ENCODE measurements at regions not wholly inside any gene's neighbourhood (a gene's known extent, or its start where the extent isn't known, plus 50 kb on each side); places are given as distances from the start of the nearest gene placed in this dataset.
A peak's percentile ranks its signal among the peaks of the same experiment; 100 is the strongest.

DNA sequence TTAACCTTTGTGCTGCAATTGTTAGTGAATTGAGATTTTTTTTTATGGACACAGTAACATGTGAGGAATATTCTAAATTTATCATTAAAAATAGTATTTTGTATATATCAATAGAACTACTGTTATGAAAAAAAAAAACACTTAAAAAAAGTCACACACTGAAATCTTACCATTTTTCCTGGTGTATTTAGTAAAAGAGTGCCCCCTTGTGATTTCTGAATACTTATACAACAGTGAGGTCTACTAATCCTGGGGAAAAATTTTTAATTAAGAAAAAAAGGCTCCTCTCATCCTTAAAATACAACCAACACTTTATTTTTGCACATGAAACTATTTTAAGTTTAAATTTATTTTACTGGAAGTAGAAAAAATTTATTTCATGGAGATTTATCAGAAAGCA lies 56.4 kb upstream of the SPOCK3 start:
- DNase-seq (ENCODE audit: low read depth in 3 of 3, low spot score in 2 of 3) = no peak

DNA sequence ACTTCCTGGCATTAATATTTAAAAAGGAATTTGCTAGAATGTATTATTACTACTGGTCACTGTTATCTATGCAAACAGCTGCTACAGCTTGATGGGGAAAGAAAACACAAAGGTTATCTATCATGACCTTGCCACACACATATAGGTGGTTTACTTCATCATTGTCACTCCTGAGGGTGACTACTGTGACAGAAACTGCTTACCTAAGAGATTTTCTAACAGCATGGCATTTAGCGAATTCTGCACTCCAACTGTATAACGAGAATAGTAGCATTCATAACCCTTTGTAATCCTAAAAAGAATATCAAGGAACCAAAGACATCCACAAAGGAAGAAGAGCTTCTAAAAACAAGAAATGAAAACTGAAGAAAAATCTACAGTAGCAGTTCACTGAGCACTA lies 74.6 kb upstream of the SPOCK3 start:
- no peak for DNase-seq (ENCODE audit: low read depth in 3 of 3, low spot score in 2 of 3)

DNA sequence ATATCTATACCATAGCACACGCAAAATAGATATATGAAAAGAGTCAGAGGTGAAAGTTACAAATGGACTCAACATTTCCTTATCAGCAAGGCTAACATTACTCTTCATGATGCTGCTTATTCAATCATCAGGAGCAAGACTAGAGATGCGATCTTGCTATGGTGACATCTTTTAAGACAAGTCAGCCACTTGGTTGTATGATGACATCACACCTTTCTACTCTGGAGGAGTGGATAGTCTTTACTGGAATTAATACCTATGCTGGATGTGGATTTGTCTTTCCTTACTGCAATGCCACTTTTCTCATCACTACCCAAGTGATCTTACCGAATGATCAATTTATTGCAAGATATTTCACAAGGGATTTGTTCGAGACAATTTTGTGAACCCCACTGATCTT lies 87.0 kb upstream of the SPOCK3 start:
- no peak for DNase-seq (ENCODE audit: low read depth in 3 of 3, low spot score in 2 of 3)

DNA sequence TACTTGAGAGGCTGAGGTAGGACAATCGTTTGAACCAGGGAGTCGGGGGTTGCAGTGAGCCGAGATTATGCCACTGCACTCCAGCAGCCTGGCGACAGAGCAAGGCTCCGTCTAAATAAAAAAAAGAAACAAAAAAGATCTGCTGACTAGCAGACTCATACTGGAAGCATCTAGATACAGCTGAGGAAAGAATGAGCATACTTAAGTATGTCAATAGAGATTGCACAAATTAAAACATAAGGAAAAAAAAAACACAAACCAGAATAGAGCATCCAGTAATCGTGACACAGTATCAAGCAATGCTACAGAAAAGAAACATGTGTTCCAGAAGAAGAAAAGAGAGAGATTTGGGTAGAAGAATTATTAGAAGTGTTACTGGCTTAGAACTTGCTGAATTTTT lies 105.5 kb upstream of the SPOCK3 start:
- DNase-seq (ENCODE audit: low read depth in 3 of 3, low spot score in 2 of 3) = no peak

DNA sequence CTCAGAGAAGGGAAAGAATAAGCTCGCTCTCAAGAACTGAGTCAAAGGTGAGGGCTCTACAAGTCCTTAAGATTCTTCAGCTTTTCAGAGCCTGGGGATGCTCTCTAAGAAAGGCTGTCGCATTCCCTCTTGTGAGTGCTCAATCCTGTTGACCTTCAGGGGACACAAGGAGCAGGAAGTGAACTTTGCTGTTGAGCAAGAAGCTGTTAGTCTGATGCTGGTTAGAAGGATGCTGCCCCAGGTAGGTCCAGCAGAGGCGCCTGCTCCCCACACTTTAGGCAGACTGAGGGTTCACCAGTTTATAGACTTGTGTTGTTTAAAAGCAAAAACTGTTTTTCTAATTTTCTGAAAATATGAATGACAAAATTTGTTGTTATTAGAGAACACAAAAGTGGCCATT lies 125.4 kb upstream of the SPOCK3 start:
- DNase-seq (ENCODE audit: low read depth in 3 of 3, low spot score in 2 of 3) = no peak

DNA sequence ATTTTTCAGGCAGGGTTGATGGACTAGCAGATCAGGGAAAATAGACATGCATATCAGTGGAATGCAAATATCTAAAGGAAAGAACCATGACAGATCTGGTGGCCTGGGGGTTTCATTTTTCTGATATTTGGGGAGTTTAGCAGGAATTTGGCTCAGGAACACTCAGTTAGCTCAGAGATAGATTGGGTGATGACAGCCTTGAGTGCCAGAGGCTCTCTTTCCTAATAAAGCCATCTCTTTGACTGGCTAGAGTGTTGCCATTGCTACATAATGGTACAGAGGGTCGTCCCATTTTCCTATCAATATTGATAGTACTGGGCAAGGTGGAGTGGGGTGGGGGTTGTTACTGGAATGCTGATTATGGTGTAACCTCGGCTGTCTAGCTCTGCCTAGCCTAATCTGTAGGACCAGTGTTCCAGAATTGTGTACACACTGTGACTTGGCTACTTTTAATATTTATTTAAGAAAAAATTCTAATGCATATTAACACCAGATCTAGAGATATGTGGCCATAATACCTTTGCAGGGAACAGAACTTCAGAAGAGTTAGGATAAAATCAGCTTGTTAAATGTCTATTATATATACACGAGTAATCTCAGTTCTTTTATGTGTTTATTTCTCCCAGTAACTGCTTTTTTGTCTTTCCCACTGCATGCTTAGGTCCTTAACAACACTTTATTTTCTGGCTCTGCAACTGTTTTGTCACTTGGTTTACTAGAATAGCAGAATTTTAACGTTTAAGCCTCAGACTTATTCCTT lies 145.0 kb upstream of the SPOCK3 start:
- DNase-seq (ENCODE audit: low read depth in 3 of 3, low spot score in 2 of 3) = no peak

DNA sequence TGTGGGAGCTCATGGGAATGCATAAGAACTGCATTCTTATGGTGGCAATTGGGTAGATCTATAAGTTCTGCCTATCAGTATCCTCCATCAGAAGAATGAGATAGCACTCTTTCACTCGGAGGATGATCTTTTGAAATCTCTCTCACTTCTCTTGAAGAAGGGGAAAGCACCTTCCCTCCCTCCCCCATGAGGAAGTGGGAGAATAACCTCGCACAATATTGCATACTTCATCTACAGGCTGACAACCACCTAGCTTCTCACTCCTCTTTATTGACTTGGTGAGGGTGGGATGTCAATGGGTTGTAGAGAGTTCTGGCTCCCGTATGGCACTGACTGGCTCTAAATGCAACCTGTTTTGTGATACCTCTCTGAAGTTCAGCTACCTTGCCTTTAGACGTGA lies 146.7 kb upstream of the SPOCK3 start:
- DNase-seq (ENCODE audit: low read depth in 3 of 3, low spot score in 2 of 3) = no peak

DNA sequence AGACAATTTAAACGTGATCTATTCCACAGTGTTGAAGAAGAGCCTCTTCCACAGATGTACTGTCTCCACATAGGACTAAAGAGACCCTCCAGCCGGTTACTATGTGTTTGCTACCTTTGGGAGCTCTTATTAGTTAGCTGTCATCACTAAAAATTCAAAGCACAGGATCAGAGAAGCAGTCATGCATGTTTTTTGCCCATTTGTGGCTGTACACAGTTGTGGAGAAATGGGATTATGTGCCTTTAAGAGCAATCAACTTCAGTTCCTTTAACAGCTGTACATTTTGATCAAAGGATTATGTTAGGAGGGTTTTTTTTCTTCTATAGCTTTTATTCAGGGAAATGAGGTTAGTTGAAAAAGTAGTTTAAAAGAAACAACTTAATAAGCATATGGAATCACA lies 149.0 kb upstream of the SPOCK3 start:
- no peak for DNase-seq (ENCODE audit: low read depth in 3 of 3, low spot score in 2 of 3)

DNA sequence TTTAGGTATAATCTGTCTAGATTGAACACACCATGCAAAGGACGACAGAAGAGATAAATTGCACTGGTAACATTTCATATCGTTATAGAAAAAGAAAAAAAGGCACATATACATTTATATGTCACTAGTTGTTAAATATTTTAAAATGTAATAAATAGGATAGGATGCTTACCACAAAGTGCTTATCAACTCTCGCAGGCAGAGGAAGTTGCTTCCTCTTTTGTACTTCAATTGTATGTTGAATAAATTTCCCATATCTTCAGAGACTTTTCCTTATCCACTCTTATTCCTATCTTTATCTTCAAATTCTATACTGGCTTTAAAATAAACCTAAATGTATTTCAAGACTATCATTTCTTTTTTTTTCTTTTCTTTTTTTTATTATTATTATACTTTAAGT lies 163.3 kb upstream of the SPOCK3 start:
- DNase-seq (ENCODE audit: low read depth in 3 of 3, low spot score in 2 of 3) = no peak

DNA sequence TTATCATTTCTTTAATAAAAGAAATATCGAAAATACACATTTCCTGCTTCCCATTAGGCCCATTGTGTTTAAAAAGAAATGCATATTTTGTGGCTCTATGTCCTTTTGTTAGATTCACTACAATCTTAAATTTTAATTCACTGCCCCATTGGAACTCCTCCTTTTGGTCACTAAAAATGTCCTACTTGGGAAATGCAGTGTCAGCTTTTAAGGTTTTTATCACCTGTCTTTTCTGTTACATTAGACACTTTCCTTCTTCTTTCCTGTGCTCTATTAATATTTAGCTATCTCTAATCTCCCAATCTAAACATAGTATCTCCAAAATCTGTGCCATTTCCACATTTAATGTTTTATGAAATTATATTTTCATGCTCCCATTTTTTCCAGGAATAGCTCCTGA lies 164.9 kb upstream of the SPOCK3 start:
- no peak for DNase-seq (ENCODE audit: low read depth in 3 of 3, low spot score in 2 of 3)

DNA sequence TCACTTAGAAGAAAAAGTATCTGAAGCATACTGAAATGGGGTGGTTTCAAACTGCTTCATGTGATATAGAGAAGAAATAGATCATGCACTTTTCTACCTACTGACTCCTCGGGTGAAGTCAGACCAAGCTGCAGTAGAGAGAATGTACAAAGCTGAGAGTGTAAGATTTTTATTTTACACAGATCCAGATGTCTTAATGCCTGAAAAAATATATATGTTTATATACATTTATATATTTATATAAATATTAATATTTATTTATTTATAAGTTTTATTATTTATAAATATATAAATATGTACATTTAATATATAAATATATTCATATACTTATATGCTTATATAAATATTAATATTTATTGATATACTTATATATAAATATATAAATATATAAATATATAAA lies 171.9 kb upstream of the SPOCK3 start:
- no peak for DNase-seq (ENCODE audit: low read depth in 3 of 3, low spot score in 2 of 3)

DNA sequence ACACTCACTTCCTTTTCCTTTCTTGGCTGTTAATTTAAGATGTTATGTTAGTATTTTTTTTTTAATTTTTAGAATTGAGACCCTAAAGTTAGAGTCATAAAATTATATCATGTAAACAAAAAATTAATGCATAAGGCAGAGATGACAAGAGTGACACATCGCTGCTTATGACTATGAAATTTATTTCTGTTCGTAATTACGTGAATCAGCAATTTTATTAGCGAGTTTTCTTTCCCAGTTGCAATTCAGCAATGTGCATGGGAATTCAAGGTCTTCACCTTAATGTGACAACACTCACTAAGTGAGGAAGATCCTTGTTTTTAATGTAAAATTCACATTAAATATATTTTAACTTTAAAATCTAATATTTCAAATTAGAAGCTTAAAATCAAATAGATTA lies 181.2 kb upstream of the SPOCK3 start:
- DNase-seq (ENCODE audit: low read depth in 3 of 3, low spot score in 2 of 3) = no peak

DNA sequence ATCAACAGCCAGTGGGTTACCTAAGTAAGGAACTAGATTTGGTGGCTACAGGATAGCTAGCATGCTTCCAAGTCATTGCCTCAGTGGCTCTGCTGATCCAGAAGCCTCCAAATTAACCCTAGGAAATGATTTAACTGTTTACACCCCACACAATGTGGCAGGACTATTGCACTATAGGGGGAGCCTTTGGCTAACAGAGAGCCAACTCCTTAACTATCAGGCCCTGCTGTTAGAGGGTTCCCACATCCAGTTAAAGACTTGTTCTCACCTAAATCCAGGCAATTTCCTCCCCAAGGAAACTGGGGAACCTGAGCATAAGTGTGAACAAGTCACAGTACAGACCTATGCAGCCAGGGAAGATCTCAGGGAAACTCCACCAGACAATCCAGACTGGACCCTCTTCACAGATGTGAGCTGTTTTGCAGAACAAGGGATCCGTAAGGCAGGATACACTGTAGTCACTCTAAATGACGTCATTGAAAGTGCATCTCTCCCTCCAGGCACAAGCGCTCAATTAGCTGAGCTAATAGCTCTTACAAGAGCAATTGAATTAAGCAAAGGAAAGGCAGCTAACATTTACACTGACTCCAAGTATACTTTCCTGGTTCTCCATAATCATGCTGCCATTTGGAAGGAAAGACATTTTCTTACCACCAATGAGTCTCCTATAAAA lies 185.3 kb upstream of the SPOCK3 start:
- no peak for DNase-seq (ENCODE audit: low read depth in 3 of 3, low spot score in 2 of 3)

DNA sequence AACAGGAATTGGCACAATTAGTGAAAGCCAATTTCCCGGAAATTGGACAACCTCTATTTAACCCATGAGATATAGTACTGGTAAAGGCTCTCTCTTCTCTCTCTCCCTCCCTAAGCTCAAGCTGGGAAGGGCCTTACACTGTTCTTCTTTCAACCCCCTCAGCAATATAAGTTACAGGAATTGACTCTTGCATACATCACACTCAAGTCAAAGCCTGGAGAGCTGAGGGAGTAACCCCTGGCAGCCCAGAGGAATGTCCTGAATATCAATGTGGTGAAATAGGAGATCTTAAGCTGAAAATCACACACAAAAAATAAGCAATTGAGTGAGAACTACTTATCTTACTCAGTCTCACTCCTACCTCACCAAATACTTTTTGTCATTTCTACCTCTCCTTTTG lies 186.9 kb upstream of the SPOCK3 start:
- no peak for DNase-seq (ENCODE audit: low read depth in 3 of 3, low spot score in 2 of 3)

DNA sequence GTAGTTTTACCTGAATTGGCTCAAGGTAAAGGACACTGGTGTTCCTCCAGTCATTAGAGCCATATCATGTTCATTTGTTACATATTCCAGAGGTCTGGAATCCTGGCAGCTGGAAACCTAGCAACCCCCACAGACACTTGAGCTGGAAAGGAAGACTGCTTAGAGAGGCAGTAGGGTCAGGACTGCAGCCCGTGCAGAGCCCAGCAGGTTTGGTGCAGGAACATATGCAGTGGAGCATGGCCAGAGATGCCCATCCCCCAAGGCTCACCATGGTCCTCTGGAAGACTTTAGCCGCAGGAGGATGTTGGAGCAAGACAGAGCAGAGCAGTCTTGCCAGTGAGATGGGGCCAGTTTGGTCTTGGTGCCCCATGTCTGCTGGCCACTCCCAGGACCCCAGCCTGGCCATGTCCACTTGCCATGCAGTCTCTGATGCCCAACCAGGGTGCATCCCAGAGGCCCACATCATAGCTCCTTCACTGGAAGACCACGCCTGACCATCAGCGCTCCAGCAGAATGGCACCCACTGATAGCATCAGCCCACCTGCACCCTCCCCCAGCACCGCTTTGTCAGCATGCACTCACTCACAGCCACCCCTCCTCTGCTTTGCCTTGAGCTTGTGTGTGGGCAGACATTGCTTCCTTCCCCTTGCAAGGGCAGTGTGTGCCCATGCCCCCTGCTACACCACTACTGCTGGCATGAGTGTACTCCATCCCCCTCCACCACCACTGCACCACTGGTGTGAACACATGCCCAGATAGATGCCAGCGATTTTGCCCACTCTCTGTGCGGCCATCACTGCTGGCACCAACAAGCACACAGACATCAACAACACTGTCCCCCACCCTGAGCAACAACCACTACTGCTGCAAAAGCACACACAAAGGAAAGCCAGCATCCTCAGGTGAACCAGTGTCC lies 190.3 kb upstream of the SPOCK3 start:
- no peak for DNase-seq (ENCODE audit: low read depth in 3 of 3, low spot score in 2 of 3)

DNA sequence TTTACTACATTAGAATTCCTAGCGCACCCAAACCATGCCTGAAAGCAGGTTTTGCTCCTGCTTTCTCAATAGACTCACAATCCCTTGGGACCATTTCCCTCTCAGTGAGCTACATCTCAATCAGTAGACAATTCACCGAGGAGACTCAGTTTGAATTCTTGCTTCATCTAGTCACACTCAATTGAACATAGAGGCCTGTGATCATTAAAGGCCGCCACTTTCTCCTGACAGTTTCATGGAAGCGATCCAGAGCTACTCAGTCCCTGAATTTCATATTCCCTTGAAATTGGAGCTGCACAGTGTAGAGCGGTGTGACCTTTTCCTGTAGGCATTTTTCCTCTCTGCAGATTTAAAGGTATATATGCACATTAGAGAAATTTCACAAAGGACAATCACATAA lies 193.9 kb upstream of the SPOCK3 start:
- peak in 1 of 3 donors; percentile 23 for DNase-seq (ENCODE audit: low read depth in 3 of 3, low spot score in 2 of 3)

DNA sequence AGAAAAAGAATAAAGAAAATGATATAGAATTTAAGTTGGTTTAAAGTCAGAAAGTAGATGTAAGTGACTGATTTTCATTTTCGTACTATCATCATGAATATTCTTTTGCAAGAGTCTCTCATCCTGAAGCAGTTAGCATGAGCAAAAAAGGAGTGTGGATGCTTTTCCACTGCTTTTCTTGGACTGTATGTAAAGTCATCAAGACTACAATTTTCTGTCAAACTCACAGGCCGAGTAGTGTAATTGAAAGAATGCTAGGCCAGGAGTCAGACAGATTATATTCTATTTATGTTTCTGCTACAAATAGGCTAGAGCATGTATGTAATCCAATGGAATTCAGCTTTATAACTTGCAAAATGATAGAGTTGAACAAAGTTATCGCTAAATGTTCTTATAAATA lies 197.1 kb upstream of the SPOCK3 start:
- no peak for DNase-seq (ENCODE audit: low read depth in 3 of 3, low spot score in 2 of 3)

DNA sequence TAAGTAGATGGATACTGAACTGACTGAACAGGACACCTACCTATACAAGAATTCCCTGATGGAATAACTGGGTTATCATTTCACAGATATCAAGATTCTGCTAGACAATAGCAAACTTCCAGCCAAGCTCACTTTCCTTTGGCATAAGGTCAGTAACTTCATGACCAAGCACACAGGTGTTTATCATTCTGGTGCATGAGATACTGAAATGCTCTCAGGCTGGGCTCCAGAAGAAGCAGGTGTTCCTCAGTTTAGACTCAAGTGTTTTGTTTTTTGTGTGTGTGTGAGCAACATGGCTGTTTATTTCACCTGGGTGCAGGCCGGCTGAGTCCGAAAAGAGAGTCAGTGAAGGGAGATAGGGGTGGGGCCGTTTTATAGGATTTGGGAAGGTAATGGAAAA lies 201.5 kb upstream of the SPOCK3 start:
- no peak for DNase-seq (ENCODE audit: low read depth in 3 of 3, low spot score in 2 of 3)

DNA sequence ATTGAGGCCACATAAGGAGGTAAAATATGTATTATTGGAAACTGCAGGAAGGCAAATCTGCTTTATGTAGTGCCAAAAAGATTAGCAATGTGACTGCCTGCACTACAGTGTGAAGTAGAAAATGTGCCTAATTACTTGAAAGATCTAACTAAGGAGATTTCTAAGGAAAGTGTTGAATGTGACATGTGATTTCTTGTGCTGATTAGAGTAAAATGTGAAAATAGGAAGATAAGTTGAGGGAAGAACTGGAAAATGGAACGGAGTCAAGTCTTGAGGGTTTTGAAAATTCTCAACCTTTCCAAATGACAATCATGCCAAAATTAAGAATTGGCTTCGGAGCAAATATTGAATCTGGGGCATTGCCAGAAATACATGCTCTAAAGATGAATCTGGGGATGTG lies 209.5 kb upstream of the SPOCK3 start:
- DNase-seq (ENCODE audit: low read depth in 3 of 3, low spot score in 2 of 3) = no peak

DNA sequence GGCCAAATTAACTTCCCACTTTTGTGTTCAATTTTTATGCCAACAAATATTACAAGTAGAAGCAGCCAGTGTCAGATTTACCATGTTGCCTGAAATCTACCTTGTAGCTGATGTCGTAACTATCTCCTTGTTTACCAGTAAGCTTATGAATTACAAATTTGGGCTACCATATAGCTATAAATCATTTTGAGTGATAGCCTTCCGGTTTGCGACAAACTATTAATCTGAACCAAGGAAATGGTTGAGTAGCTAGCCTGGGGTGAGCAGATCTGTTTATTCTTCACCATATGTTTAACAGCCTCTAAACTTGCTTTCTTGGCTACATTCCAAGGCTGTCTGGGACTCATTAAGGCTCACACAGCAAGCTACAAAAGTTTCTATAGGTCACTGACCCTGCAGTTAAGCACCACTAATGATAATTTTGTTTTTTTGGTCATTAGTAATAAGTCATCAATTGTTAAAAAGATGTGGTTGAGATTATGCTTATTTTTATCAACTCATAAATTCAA lies 218.7 kb upstream of the SPOCK3 start:
- no peak for DNase-seq (ENCODE audit: low read depth in 3 of 3, low spot score in 2 of 3)

DNA sequence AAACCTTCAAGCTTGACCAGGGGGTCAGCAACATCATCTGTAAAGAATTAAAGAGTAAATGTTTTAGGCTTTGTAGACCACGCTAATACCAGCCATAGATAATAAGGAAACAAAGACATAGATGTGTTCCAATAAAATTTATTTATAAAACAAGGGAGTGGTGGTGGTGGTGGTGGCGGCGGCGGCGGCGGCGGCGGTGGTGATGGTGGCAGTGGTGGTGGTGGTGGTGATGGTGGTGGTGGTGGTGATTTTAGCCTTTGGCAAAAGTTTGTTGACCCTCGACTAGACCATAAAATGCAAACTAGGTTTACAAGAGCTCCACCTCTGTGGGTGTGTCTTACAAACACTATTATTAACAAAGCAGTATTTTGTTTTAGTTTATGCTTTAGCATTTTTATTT lies 222.3 kb upstream of the SPOCK3 start:
- no peak for DNase-seq (ENCODE audit: low read depth in 3 of 3, low spot score in 2 of 3)

All from right renal cortex interstitium (tissue), 3 donors.